SK-N-SH treated with all-trans-retinoic acid at 6 μM for 48 hours (cell line): ENCODE measurements at regions not wholly inside any gene's neighbourhood (a gene's known extent, or its start where the extent isn't known, plus 50 kb on each side); places are given as distances from the start of the nearest gene placed in this dataset.

Source experiments
- TSHZ2 ChIP-seq: fragments of 250-450 bp; sonication (Bioruptor Pico); IDR thresholded peaks from 2 replicates; pipeline ENCODE4 v1.5.0; 2020; ENCODE audit warnings: mild to moderate bottlenecking, moderate library complexity
- ZC3H10 ChIP-seq: fragments of 250-450 bp; sonication (Bioruptor Pico); IDR thresholded peaks from 2 replicates; pipeline ENCODE4 v1.5.1; 2021; ENCODE audit warnings: mild to moderate bottlenecking, moderate library complexity
- ZFP3 ChIP-seq: fragments of 250-450 bp; sonication (Bioruptor Pico); IDR thresholded peaks from 2 replicates; pipeline ENCODE4 v1.5.0; 2020; ENCODE audit warnings: mild to moderate bottlenecking, moderate library complexity
- ZNF8 ChIP-seq: fragments of 450-650 bp; formaldehyde crosslinking; IDR thresholded peaks from 2 replicates; pipeline ENCODE4 v1.5.0; 2020; ENCODE audit warnings: mild to moderate bottlenecking, moderate library complexity

- no peak for TF ChIP-seq ZFP3 (CRISPR knock-in tag)
- no peak; the same call in 1 of the 2 replicates for TF ChIP-seq TSHZ2 (CRISPR knock-in tag)
- no peak for TF ChIP-seq ZC3H10
- no peak for TF ChIP-seq ZNF8
These were observed 438.9 kb downstream of the RPS24 start for GRCh38 chr10:78472551-78472890.
